Amniotic epithelial cell (primary cell): ENCODE measurements at regions not wholly inside any gene's neighbourhood (a gene's known extent, or its start where the extent isn't known, plus 50 kb on each side); places are given as distances from the start of the nearest gene placed in this dataset.

Experiments
- DNase-seq: peaks from one replicate; pipeline ENCODE4 v3.0.0-alpha.2; 2010; ENCODE audit warnings: low read depth

DNA sequence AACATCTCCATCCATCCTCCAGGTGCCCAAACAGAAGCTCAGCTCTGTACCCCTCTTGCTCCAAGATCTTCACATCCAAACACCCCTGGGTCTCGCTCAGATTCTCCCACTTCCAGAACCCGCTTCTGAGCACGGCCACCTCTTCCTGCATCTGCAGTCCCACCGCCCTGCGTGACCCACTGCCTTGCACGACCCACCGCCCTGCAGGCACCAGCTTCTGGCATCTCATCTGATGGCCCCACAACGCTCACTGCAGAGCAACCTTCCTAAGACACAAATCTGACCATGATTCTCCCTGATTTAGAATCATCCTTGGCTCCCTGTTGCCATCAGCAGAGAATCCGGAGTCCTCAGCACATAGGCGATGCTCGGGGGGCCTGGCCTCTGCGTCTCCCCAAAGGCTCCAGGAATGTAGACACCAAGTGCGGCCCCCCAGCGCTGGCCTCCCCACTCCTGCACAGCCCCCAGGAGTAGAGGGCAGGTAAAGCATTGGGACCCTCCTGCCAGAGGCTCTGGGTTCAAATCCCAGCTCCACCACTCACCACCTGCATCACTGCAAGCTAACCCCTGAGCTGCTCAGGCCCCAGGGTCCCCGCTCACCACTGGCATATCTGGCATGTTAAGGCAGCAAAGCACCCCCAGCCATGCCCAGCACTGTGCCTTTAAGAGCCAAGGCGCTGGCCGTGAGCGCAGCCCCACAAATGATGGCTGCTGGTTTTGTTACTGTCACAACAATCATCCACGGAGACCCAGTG is 459.3 kb downstream of the BRD1 start:
- DNase-seq, result no peak

- no peak for DNase-seq
Measured at GRCh38 chr22:49367041-49367697, 460.5 kb downstream of the BRD1 start.

- DNase-seq, result no peak
Measured at GRCh38 chr22:49366437-49366836, 461.2 kb downstream of the BRD1 start.

- DNase-seq, result no peak
Measured at GRCh38 chr22:49365910-49366309, 461.8 kb downstream of the BRD1 start.

DNA sequence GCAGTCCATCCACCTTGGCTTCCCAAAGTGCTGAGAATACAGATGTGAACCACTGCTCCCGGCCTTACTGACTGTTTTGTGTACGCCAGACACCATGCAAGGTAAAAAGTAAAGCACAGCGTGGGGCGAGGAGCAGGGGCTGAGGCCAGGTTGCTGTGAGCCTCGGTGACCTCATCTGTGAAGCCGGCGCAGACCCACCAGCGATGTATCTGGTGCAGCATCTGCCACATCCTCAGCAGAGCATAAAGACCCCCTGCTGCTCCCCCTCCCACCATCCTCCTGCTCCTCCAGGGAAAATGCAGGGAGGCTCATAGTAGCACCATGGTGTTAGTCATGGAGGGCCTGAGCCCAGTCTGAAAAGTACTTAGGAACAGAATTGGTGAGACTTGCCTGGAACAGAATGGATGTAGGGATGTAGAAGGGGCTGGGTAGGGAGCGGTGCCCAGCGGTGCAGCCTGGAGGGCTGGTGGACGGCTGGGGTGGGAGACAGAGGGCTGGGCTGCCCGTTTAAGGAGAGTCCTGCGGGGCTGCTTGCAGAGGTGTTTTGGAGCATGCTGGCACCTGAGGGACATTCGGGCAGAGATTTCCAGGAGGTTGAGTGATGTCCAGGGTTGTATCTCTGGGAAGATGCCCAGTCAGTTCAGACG is 462.4 kb downstream of the BRD1 start:
- DNase-seq, result no peak

DNA sequence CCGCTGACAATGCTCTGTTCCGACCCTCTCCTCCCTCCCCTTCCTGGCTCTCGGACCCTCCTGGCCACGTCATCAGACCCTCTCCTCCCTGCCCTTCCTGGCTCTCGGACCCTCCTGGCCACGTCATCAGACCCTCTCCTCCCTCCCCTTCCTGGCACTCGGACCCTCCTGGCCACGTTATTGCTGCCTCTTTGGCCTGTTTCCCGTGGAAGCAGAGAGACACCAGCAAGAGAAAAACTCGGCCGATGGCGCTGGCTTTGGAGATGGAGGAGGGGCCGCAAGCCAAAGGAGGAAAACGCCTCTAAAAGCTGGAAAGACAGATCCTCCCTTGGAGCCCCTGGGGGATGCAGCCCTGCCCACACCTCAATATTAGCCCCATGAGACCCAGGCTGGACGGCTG is 463.3 kb downstream of the BRD1 start:
- no peak for DNase-seq

DNA sequence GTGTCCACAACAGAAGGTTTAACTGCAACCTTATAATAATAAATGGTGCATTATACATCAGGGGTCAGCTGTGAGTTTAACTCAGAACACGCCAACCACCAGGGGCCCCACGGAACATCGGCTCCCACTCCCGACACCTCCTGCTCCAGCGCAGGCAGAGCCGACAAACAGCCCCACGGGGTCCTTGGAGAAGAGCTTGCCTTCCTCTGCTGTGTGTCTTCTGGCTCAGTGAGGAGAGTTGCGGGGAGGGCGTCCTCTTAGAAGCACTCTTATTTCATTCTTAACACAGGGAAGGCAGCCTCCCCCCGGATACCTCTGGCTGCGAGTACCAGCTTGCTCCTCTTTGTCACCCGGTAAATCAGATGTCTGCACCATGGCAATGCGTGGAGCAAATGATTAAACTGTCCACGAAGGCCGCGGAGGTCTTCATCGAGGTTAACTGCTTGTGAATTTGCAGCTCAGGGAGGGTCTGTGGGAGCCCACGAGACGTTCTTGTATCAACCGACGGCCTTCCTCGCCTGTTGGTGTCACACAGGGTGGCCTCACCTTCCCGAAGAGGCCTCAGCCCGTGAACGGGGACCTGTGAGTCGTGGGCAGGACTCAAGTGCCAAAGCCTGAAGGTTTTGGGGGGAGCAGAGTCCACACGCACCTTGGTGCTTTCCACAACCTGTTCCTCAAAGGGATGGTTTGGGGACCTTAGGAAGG is 464.0 kb downstream of the BRD1 start:
- no peak for DNase-seq

- no peak for DNase-seq
Measured at GRCh38 chr22:49362211-49362839, 465.3 kb downstream of the BRD1 start.

DNA sequence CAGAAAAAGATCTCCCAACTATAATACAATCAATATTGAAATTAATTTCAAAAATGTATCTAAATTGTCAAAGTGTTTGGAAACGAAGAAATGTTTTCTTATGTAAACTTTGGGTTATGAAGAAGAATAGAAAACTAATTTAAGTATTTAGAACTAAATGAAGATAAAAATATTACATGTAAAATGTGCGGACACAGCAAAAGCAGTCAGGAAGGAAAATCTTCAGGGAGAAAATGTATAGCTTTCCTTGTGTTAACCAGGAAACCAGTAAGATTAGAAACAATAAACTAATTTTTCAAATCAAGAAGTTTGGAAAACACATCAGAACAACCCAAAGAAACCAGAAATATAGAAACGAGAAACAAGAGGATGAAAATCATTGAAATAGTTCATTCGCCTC is 466.5 kb downstream of the BRD1 start:
- no peak for DNase-seq

DNA sequence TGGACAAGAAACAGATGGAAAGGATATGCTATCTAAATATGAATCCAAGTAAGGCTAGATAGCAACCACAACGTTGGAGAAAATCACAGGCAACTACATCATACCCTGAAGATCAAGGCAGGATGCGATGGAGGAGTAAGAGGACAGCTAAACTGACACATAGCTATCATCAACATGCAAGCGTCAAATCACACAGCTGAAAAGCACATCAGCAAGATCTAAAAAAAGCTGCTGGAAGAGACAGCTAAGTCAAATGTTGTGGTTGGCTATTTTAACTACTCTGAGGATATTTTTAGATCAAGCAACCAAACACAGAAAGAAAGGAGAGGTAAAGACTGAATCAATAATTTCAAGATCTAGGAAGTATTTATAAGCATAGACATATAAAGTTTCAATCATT is 466.9 kb downstream of the BRD1 start:
- no peak for DNase-seq

DNA sequence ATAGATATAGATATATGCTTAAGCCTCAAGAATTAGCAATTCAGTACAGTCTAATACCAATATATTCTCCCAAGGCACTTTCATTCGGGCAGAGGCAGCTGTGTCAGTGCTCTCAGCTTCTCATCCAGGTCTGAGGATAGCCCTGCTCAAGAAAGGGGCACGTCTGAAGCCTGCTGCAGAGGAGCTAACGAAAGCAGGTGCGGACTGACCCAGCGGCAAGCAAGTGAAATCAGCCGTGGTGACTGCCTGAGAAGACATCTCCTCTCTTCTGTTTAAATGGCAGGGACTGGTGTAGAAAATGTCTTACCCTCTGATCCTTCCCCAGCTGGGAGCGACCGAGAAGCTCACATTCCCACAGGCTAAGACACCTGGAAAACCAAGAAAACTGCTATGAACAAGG is 468.6 kb downstream of the BRD1 start:
- no peak for DNase-seq

DNA sequence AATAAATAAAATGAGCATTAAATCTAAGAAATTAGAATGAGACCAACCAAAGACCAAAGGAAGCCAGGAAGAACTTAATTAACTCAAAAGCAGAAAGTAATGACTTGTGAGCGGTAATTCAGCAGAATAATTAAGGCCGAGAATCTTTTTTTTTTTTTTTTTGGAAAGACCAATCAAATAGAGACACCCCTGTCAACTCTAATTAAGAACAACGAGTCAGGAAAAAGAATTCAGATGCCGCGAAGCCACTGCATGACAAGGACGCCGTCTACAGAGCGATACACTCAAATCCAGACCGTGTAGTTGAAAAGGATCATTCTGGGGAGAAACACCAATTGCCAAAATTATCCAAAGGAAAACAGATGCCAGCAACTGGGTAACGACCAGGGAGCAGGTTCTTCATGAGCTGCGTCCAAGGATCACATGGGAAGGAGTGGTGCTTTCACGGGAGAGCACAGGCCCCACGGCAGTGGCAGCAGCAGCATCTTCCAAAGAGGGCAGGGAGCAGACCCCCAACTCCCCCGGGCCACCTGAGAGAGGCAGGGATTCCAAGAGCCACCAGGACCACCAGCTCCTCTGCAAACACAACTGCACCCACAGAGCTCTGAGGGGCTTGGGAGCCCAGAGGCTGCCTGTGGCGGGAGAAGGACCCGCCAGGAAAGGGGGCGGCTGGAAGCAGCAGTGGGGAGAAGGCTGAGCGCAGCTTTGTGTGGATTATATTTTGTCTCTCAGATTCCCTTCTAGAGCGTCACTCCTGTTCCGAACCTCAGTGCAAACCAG is 469.8 kb downstream of the BRD1 start:
- no peak for DNase-seq

- no peak for DNase-seq
Measured at GRCh38 chr22:49356428-49356827, 471.2 kb downstream of the BRD1 start.

GRCh38 chr22:49355211-49355920 is 472.3 kb downstream of the BRD1 start:
- DNase-seq, result no peak

DNA sequence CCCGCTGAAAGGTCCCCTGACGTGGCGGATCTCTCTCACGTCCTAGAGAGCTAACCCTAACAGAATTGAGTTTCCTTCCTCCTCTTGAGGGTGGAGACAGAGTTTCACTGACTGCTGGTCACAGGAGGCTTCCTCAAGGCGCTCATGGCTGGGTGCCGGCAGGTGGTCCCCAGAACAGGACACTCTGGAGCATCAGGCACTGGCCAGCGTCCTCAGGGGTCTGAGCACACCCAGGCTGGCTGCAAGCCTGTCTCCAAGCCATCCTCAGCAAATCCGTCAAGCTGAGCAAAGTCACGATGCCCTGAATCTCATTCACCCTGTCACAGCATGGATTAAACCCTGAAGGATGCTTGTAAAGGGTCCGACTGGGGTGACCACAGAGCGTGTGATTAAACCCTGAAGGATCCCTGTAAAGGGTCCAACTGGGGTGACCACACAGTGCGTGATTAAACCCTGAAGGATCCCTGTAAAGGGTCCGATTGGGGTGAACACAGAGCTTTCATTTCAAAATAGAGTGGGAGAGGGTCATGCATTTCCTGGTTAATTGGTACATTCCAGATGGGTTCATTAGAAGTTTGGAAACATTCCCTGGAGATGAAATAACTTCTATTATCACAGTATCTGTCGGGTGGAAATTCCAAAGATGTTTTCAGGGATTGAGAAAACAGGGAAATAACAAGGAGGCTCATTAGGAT is 473.0 kb downstream of the BRD1 start:
- DNase-seq, result no peak

DNA sequence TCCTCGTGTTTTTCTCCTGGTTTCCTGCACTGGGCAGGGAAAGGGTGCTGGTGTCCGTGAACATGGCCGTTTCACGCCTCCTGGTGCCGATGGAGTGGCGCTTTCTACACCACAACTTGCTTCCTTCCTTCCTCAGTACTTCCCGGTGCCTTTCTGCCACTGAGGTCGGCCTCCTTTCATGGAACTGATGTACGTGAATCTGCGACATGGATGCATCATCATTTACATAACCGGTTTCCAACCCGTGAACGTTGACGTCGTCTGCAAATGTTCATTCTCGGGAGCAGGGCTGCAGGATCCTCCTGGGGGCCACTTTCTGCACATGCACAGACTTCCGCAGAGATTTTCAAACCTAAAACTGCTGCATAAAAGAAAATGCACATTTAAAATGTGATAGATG is 474.4 kb downstream of the BRD1 start:
- DNase-seq, result no peak

DNA sequence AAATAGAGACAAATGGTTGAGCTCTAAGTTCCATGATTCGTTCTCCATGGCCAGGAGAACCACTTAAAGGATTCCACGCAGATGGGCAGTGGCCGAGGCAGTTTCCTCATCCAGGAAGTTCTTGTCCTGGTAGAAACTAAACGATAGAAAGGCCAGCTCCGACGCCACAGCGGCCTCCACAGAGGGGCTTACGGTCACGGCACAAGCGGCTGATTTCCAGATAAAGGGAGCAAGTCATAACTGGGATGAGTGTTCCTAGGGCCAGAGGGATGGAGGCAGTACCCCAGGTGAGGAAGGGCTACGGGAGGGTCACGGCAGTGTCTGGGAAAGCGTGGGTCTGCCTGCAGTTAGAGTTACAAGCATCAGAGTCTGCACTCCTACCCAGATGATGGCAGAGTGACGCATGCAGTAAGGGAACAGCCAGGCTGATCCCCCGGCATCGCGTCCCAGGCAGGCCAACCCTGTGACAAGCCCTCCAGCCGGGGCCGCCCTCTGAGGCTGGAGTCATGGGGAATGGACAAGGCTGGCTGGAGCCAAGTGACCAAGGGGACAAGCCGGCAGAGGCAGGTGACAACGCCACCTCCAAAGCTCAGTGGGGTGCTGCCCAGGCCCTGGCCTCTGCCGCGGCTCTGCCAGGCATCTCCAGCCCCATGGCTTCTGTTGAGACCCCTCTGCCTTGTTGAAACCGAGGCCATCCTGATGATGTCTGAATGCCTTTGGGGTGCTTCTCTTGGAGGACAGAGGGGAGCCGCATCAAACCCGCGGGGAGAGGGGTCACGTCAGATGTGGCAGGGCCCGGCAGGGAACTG is 475.1 kb downstream of the BRD1 start:
- DNase-seq, result no peak

DNA sequence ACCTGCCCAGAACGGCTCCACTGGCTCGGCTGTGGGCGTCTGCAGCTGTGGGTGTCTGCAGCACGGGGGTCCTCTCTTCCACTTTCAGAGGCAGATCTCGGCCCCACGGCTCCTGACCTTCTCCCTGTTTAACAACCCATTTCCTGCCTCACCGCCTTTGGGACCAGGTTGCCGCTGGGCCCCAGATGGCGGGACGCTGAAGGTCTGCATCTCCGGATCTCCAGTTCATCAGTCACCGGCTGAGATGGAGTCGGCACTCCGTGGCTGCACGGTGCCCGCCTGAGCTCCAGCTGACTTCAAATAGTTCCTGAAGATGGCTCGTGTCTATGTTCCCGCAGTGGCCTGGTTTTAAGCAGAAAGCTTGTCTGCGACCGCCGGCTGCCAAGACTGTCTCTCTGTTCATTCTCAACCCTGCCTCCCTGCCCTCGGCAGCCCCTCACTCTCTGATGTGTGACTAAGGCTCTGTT is 475.9 kb downstream of the BRD1 start:
- no peak for DNase-seq

GRCh38 chr22:49350441-49351121 is 477.1 kb downstream of the BRD1 start:
- no peak for DNase-seq
